Pancreas (tissue), 10 donors: ENCODE measurements at regions not wholly inside any gene's neighbourhood (a gene's known extent, or its start where the extent isn't known, plus 50 kb on each side); places are given as distances from the start of the nearest gene placed in this dataset.
"Not testable (repeated sequence)": the region's sequence is repeated elsewhere in the genome, so short reads cannot be mapped to it uniquely, and the experiment has no call there.

Source experiments
- ATAC-seq, 4 donors: fragments of 200-7000 bp; cut with Tn5 transposase; one replicate each; pipeline versions ENCODE4 v1.8.0 to v1.9.1; 2020; ENCODE audit warnings: mild to moderate bottlenecking in 4 of 4, moderate library complexity in 4 of 4
- DNase-seq, 6 donors: peaks; one replicate each; pipeline ENCODE4 v3.0.0-alpha.2; 2020
- FAIRE-seq: peaks from 2 replicates; lab custom pipeline; 2012; peaks lifted over from hg19 to GRCh38; lab: Jason Lieb, UNC
- H3K27ac ChIP-seq, 4 donors: fragments of 200-600 bp; sonication (generic); 1 replicate in 3 of 4; 2 replicates in 1 of 4; pipeline versions ENCODE4 v1.5.0 to v1.8.0; 2020
- H3K27me3 ChIP-seq, 4 donors: fragments of 200-600 bp; one replicate each; pipeline ENCODE4 v1.8.0; 2021
- H3K36me3 ChIP-seq, 3 donors: fragments of 200-600 bp; sonication (generic) in 1 of 3; one replicate each; pipeline versions ENCODE4 v1.5.0 to v1.8.0; 2020 to 2021
- H3K4me1 ChIP-seq, 3 donors: fragments of 200-600 bp; one replicate each; pipeline ENCODE4 v1.8.0; 2021
- H3K4me3 ChIP-seq, 4 donors: fragments of 200-600 bp; sonication (generic) in 2 of 4; one replicate each; pipeline versions ENCODE4 v1.5.0 to v1.8.0; 2020 to 2021
- H3K9me3 ChIP-seq, 4 donors: fragments of 200-600 bp; one replicate each; pipeline ENCODE4 v1.8.0; 2021
- WGBS, 2 donors: extraction: QIAGEN DNeasy Blood & Tissue Kit; methylation state at CpG; one replicate each; pipeline ENCODE4 v1.1.7; 2013; 5-methylcytosine and 5-hydroxymethylcytosine counted together
- intact Hi-C, 3 donors: fragments of 100-400 bp; cut with DNase I; formaldehyde crosslinking; loops; one replicate each; pipeline versions ENCODE4 v1.11.1 to v1.14.2; 2022
- TF ChIP-seq, protein P1 (sequence below), 4 donors: fragments of 200-600 bp; sonication (generic) in 3 of 4; IDR thresholded peaks; one replicate each; pipeline versions ENCODE4 v1.5.0 to v1.8.0; 2021; ENCODE audit warnings: antibody characterized with exemption in 4 of 4
- donor health status: healthy with polysubstance abuse.
- donor health status: DM: no; HTN: no; CAD: no; lungs with moderate emphysema.
- donor health status: DM: no; HTN: no; CAD: no.
- donor health status: control.
- donor health status: control.
- donor health status: Bipolar disorder and iron deficiency.
- donor health status: DM: yes; HTN: yes; CAD: no.
- donor health status: DM: no; HTN: no; CAD: no.
- donor health status: DM: no; HTN: no; CAD: no.
- donor health status: DM: yes; HTN: yes; CAD: no.

GRCh38 chr9:85859765-85860164, 81.2 kb upstream of the NAA35 start:
- Histone ChIP-seq H3K4me1 (no peaks in the 10 kb centered on the region), H3K9me3 (no peaks in the 10 kb centered on the region), H3K36me3 (no peaks in the 10 kb centered on the region), H3K27me3 (no peaks in the 10 kb centered on the region), H3K27ac (no peak overlapping the region), H3K4me3 (no peak overlapping the region)
- WGBS, 2 donors: 69 to 76% methylated on average over 1 of the region's 1 CpG
- TF ChIP-seq, protein P1, sequence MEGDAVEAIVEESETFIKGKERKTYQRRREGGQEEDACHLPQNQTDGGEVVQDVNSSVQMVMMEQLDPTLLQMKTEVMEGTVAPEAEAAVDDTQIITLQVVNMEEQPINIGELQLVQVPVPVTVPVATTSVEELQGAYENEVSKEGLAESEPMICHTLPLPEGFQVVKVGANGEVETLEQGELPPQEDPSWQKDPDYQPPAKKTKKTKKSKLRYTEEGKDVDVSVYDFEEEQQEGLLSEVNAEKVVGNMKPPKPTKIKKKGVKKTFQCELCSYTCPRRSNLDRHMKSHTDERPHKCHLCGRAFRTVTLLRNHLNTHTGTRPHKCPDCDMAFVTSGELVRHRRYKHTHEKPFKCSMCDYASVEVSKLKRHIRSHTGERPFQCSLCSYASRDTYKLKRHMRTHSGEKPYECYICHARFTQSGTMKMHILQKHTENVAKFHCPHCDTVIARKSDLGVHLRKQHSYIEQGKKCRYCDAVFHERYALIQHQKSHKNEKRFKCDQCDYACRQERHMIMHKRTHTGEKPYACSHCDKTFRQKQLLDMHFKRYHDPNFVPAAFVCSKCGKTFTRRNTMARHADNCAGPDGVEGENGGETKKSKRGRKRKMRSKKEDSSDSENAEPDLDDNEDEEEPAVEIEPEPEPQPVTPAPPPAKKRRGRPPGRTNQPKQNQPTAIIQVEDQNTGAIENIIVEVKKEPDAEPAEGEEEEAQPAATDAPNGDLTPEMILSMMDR (IDR thresholded peaks at IDR 0.05): no peak
- FAIRE-seq (no peak), DNase-seq (no peak), ATAC-seq (no peak)
- intact Hi-C loops: no loop called here

DNA sequence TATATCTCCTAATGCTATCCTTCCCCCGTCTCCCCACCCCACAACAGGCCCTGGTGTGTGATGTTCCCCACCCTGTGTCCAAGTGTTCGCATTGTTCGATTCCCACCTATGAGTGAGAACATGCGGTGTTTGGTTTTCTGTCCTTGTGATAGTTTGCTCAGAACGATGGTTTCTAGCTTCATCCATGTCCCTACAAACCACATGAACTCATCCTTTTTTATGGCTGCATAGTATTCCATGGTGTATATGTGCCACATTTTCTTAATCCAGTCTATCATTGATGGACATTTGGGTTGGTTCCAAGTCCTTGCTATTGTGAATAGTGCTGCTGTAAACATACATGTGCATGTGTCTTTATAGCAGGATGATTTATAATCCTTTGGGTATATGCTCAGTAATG, 79.1 kb upstream of the NAA35 start:
- H3K4me1 ChIP-seq, intact Hi-C loops, H3K9me3 ChIP-seq, DNase-seq, ATAC-seq, FAIRE-seq, H3K27me3 ChIP-seq, H3K4me3 ChIP-seq, H3K36me3 ChIP-seq, H3K27ac ChIP-seq: not testable (repeated sequence)
- WGBS, 2 donors: 95 to 99% methylated on average over 5 of the region's 5 CpGs

GRCh38 chr9:85863875-85864274, 77.1 kb upstream of the NAA35 start:
- FAIRE-seq (no peak), DNase-seq (no peak), ATAC-seq (no peak)
- TF ChIP-seq, protein P1 (IDR thresholded peaks at IDR 0.05): no peak
- WGBS, 2 donors: 99 to 100% methylated on average over 2 of the region's 2 CpGs
- Histone ChIP-seq H3K27me3 (no peaks in the 10 kb centered on the region), H3K4me1 (no peaks in the 10 kb centered on the region), H3K27ac (no peak overlapping the region), H3K9me3 (no peaks in the 10 kb centered on the region), H3K4me3 (no peak overlapping the region), H3K36me3 (no peaks in the 10 kb centered on the region)
- intact Hi-C loops: no loop called here

DNA sequence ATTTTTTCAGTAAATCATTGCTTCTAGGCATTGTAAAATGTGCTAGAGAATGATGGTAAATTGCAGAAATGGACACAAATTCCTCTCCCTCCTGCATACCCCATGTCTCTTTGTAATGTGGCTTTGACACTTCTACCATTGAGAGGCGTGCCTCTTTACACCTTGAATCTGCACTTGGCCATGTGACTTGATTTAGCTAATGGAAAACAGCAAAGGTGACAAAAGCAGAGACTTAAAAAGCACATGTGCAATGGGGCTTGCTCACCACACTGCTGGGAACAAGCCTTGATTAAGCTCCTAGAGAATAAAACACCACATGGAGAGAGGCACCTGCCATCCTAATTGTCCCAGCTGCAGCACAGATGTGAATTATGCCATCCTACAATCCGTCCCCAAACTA, 69.9 kb upstream of the NAA35 start:
- 85 to 86% methylated on average over 2 of the region's 2 CpGs for WGBS, 2 donors
- no peak for ATAC-seq
- no peak overlapping the region for H3K27ac ChIP-seq
- H3K36me3 ChIP-seq: no peaks in the 10 kb centered on the region
- no peak for FAIRE-seq
- intact Hi-C loops: no loop called here
- H3K27me3 ChIP-seq: no peaks in the 10 kb centered on the region
- no peak overlapping the region for H3K4me3 ChIP-seq
- no peaks in the 10 kb centered on the region for H3K4me1 ChIP-seq
- no peak for DNase-seq
- no peaks in the 10 kb centered on the region for H3K9me3 ChIP-seq
- TF ChIP-seq, protein P1 (IDR thresholded peaks at IDR 0.05): no peak

GRCh38 chr9:85871683-85872082, 69.3 kb upstream of the NAA35 start:
- ATAC-seq, FAIRE-seq, intact Hi-C loops, DNase-seq, H3K4me3 ChIP-seq, H3K27me3 ChIP-seq, H3K27ac ChIP-seq, H3K4me1 ChIP-seq, H3K36me3 ChIP-seq, H3K9me3 ChIP-seq: not testable (repeated sequence)
- WGBS, 2 donors: 77 to 85% methylated on average over 5 of the region's 5 CpGs

DNA sequence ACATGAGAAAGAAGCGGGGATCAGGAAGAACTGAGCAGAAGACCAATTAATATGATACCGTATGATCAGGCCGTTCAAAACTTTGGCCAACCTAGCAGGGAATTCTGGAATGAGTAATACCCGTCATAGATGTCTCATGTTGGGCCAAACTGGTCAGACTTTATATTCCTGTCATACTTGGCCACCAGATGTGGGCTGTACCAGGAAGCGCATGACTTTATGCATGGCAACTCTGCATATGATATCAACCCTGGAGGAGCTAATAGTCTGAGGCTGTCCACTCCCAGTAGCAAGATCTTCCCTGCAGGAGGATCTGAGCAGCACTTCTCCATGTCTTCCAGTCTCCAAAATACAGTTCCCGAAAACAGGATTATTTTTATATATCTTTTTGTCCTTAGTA, 68.5 kb upstream of the NAA35 start:
- 93 to 95% methylated on average over 6 of the region's 6 CpGs for WGBS, 2 donors
- Histone ChIP-seq H3K36me3 (no peaks in the 10 kb centered on the region), H3K27me3 (no peaks in the 10 kb centered on the region), H3K9me3 (no peaks in the 10 kb centered on the region), H3K4me3 (no peak overlapping the region), H3K27ac (no peak overlapping the region), H3K4me1 (no peaks in the 10 kb centered on the region)
- intact Hi-C loops: no loop called here
- TF ChIP-seq, protein P1 (IDR thresholded peaks at IDR 0.05): no peak
- FAIRE-seq (no peak), DNase-seq (no peak), ATAC-seq (no peak)
